ENCODE measurements at regions not wholly inside any gene's neighbourhood (a gene's known extent, or its start where the extent isn't known, plus 50 kb on each side); places are given as distances from the start of the nearest gene placed in this dataset.
"Not testable (repeated sequence)": the region's sequence is repeated elsewhere in the genome, so short reads cannot be mapped to it uniquely, and the experiment has no call there.

- no peaks in the 10 kb centered on the region for H3K36me3 Mint-ChIP-seq (ENCODE audit: low read depth)
These were observed 672.8 kb upstream of the SYT4 start for GRCh38 chr18:43950062-43950461.

GRCh38 chr18:43952398-43952797, 675.1 kb upstream of the SYT4 start:
- Mint-ChIP-seq H3K9me3 (peaks cover 10% of the 10 kb centered on the region), H3K27ac (no peak overlapping the region), H3K27me3 (ENCODE audit: low read depth) (no peaks in the 10 kb centered on the region), H3K36me3 (ENCODE audit: low read depth) (no peaks in the 10 kb centered on the region), H3K4me1 (ENCODE audit: low read depth) (no peaks in the 10 kb centered on the region), H3K4me3 (no peak overlapping the region)
- CTCF ChIA-PET, result no interaction called here
- DNase-seq, result no peak
- intact Hi-C loops (cut with micrococcal nuclease), result no loop called here

More at GRCh38 chr18:43950062-43950461, 672.8 kb upstream of the SYT4 start:
- H3K4me1 Mint-ChIP-seq (ENCODE audit: low read depth), result no peaks in the 10 kb centered on the region
- intact Hi-C loops (cut with micrococcal nuclease), result no loop called here
- CTCF ChIA-PET, result no interaction called here
- peaks cover 8% of the 10 kb centered on the region for H3K9me3 Mint-ChIP-seq
- H3K27ac Mint-ChIP-seq, result no peak overlapping the region
- no peak overlapping the region for H3K4me3 Mint-ChIP-seq
- no peaks in the 10 kb centered on the region for H3K27me3 Mint-ChIP-seq (ENCODE audit: low read depth)
- no peak for DNase-seq

- intact Hi-C loops (cut with micrococcal nuclease), result no loop called here
These were observed 684.4 kb upstream of the SYT4 start for GRCh38 chr18:43961722-43962121.

GRCh38 chr18:43964666-43965065, 687.4 kb upstream of the SYT4 start:
- CTCF ChIA-PET, result no interaction called here
- DNase-seq, result no peak
- Mint-ChIP-seq H3K27ac (no peak overlapping the region), H3K4me1 (ENCODE audit: low read depth) (no peaks in the 10 kb centered on the region), H3K27me3 (ENCODE audit: low read depth) (no peaks in the 10 kb centered on the region), H3K4me3 (no peak overlapping the region), H3K36me3 (ENCODE audit: low read depth) (no peaks in the 10 kb centered on the region), H3K9me3 (peaks cover 2% of the 10 kb centered on the region)
- intact Hi-C loops (cut with micrococcal nuclease), result no loop called here

More at GRCh38 chr18:43961722-43962121, 684.4 kb upstream of the SYT4 start:
- Mint-ChIP-seq H3K4me3 (no peak overlapping the region), H3K4me1 (ENCODE audit: low read depth) (no peaks in the 10 kb centered on the region), H3K9me3 (peaks cover 3% of the 10 kb centered on the region), H3K27me3 (ENCODE audit: low read depth) (no peaks in the 10 kb centered on the region), H3K36me3 (ENCODE audit: low read depth) (no peaks in the 10 kb centered on the region), H3K27ac (no peak overlapping the region)
- DNase-seq, result no peak
- CTCF ChIA-PET, result no interaction called here

GRCh38 chr18:43965691-43966090, 688.4 kb upstream of the SYT4 start:
- no peaks in the 10 kb centered on the region for H3K4me1 Mint-ChIP-seq (ENCODE audit: low read depth)
- no peaks in the 10 kb centered on the region for H3K36me3 Mint-ChIP-seq (ENCODE audit: low read depth)
- no peak for DNase-seq
- CTCF ChIA-PET, result no interaction called here
- H3K27me3 Mint-ChIP-seq (ENCODE audit: low read depth), result no peaks in the 10 kb centered on the region
- intact Hi-C loops (cut with micrococcal nuclease), result no loop called here
- no peak overlapping the region for H3K4me3 Mint-ChIP-seq
- H3K9me3 Mint-ChIP-seq, result peaks cover 2% of the 10 kb centered on the region
- H3K27ac Mint-ChIP-seq, result no peak overlapping the region

- H3K27me3 Mint-ChIP-seq (ENCODE audit: low read depth), result no peaks in the 10 kb centered on the region
- CTCF ChIA-PET, result no interaction called here
- no peaks in the 10 kb centered on the region for H3K36me3 Mint-ChIP-seq (ENCODE audit: low read depth)
- intact Hi-C loops (cut with micrococcal nuclease), result no loop called here
- H3K4me3 Mint-ChIP-seq, result no peak overlapping the region
- H3K27ac Mint-ChIP-seq, result no peak overlapping the region
- no peak for DNase-seq
- H3K4me1 Mint-ChIP-seq (ENCODE audit: low read depth), result no peaks in the 10 kb centered on the region
- H3K9me3 Mint-ChIP-seq, result peaks cover 5% of the 10 kb centered on the region
These were observed 693.4 kb upstream of the SYT4 start for GRCh38 chr18:43970656-43971055.

GRCh38 chr18:43978174-43978573, 700.9 kb upstream of the SYT4 start:
- Mint-ChIP-seq H3K9me3 (peaks cover 4% of the 10 kb centered on the region), H3K36me3 (ENCODE audit: low read depth) (no peaks in the 10 kb centered on the region), H3K27ac (no peak overlapping the region), H3K4me1 (ENCODE audit: low read depth) (no peaks in the 10 kb centered on the region), H3K4me3 (no peak overlapping the region), H3K27me3 (ENCODE audit: low read depth) (no peaks in the 10 kb centered on the region)
- CTCF ChIA-PET, result no interaction called here
- DNase-seq, result no peak
- intact Hi-C loops (cut with micrococcal nuclease), result no loop called here

- no peaks in the 10 kb centered on the region for H3K4me1 Mint-ChIP-seq (ENCODE audit: low read depth)
- no peak overlapping the region for H3K4me3 Mint-ChIP-seq
- H3K27ac Mint-ChIP-seq, result no peak overlapping the region
- H3K27me3 Mint-ChIP-seq (ENCODE audit: low read depth), result no peaks in the 10 kb centered on the region
- peaks cover 17% of the 10 kb centered on the region for H3K9me3 Mint-ChIP-seq
- intact Hi-C loops (cut with micrococcal nuclease), result no loop called here
- H3K36me3 Mint-ChIP-seq (ENCODE audit: low read depth), result no peaks in the 10 kb centered on the region
- CTCF ChIA-PET, result interaction anchor here (0.6 kb wide), 1 partner anchor 38 kb away, joined by 3 read pairs; no protein-coding TSS in a partner anchor
- DNase-seq, result no peak
These were observed 698.1 kb upstream of the SETBP1 start for GRCh38 chr18:43982582-43982981.

- H3K27me3 Mint-ChIP-seq (ENCODE audit: low read depth); H3K36me3 Mint-ChIP-seq (ENCODE audit: low read depth); H3K27ac Mint-ChIP-seq; H3K4me3 Mint-ChIP-seq; intact Hi-C loops (cut with micrococcal nuclease); H3K4me1 Mint-ChIP-seq (ENCODE audit: low read depth); CTCF ChIA-PET; DNase-seq: not testable (repeated sequence)
- H3K9me3 Mint-ChIP-seq, result peaks cover 33% of the 10 kb centered on the region
These were observed 693.6 kb upstream of the SETBP1 start for GRCh38 chr18:43987061-43987460.

GRCh38 chr18:43992741-43993140, 687.9 kb upstream of the SETBP1 start:
- intact Hi-C loops (cut with micrococcal nuclease), result no loop called here
- no peak for DNase-seq
- Mint-ChIP-seq H3K27ac (no peak overlapping the region), H3K9me3 (peaks cover 16% of the 10 kb centered on the region), H3K27me3 (ENCODE audit: low read depth) (no peaks in the 10 kb centered on the region), H3K4me3 (no peak overlapping the region), H3K36me3 (ENCODE audit: low read depth) (no peaks in the 10 kb centered on the region), H3K4me1 (ENCODE audit: low read depth) (no peaks in the 10 kb centered on the region)
- CTCF ChIA-PET, result no interaction called here

GRCh38 chr18:43994381-43994780, 686.3 kb upstream of the SETBP1 start:
- intact Hi-C loops (cut with micrococcal nuclease), result no loop called here
- no peak for DNase-seq
- H3K4me3 Mint-ChIP-seq, result no peak overlapping the region
- no peaks in the 10 kb centered on the region for H3K36me3 Mint-ChIP-seq (ENCODE audit: low read depth)
- CTCF ChIA-PET, result no interaction called here
- H3K4me1 Mint-ChIP-seq (ENCODE audit: low read depth), result no peaks in the 10 kb centered on the region
- peaks cover 5% of the 10 kb centered on the region for H3K9me3 Mint-ChIP-seq
- H3K27me3 Mint-ChIP-seq (ENCODE audit: low read depth), result no peaks in the 10 kb centered on the region
- H3K27ac Mint-ChIP-seq, result no peak overlapping the region

GRCh38 chr18:44013871-44014270, 666.8 kb upstream of the SETBP1 start:
- H3K27me3 Mint-ChIP-seq (ENCODE audit: low read depth), result no peaks in the 10 kb centered on the region
- peaks cover 3% of the 10 kb centered on the region for H3K9me3 Mint-ChIP-seq
- no peaks in the 10 kb centered on the region for H3K36me3 Mint-ChIP-seq (ENCODE audit: low read depth)
- CTCF ChIA-PET, result no interaction called here
- DNase-seq, result no peak
- H3K4me1 Mint-ChIP-seq (ENCODE audit: low read depth), result no peaks in the 10 kb centered on the region
- H3K4me3 Mint-ChIP-seq, result no peak overlapping the region
- no peak overlapping the region for H3K27ac Mint-ChIP-seq
- intact Hi-C loops (cut with micrococcal nuclease), result no loop called here

GRCh38 chr18:44025421-44025820, 655.3 kb upstream of the SETBP1 start:
- Mint-ChIP-seq H3K36me3 (ENCODE audit: low read depth) (no peaks in the 10 kb centered on the region), H3K4me3 (no peak overlapping the region), H3K27me3 (ENCODE audit: low read depth) (no peaks in the 10 kb centered on the region), H3K9me3 (peaks cover 4% of the 10 kb centered on the region), H3K27ac (no peak overlapping the region), H3K4me1 (ENCODE audit: low read depth) (no peaks in the 10 kb centered on the region)
- CTCF ChIA-PET, result no interaction called here
- no peak for DNase-seq
- intact Hi-C loops (cut with micrococcal nuclease), result no loop called here

GRCh38 chr18:44028109-44028508, 652.6 kb upstream of the SETBP1 start:
- Mint-ChIP-seq H3K36me3 (ENCODE audit: low read depth) (no peaks in the 10 kb centered on the region), H3K9me3 (peaks cover 4% of the 10 kb centered on the region), H3K27me3 (ENCODE audit: low read depth) (no peaks in the 10 kb centered on the region), H3K4me3 (no peak overlapping the region), H3K27ac (no peak overlapping the region), H3K4me1 (ENCODE audit: low read depth) (no peaks in the 10 kb centered on the region)
- CTCF ChIA-PET, result no interaction called here
- intact Hi-C loops (cut with micrococcal nuclease), result no loop called here
- DNase-seq, result no peak
